Spleen (tissue), 11 donors: ENCODE measurements at regions not wholly inside any gene's neighbourhood (a gene's known extent, or its start where the extent isn't known, plus 50 kb on each side); places are given as distances from the start of the nearest gene placed in this dataset.

ENCODE experiments used
- DNase-seq: peaks from one replicate; pipeline ENCODE4 v3.0.0-alpha.2; 2020
- H3K27ac ChIP-seq, 8 donors: fragments of 200-600 bp; sonication (generic) in 7 of 8; 1 replicate in 4 of 8; 2 replicates in 4 of 8; pipeline versions ENCODE4 v1.5.0 to v1.8.0; 2016 to 2021; ENCODE audit warnings: inconsistent platforms in 4 of 8, mild to moderate bottlenecking in 4 of 8, moderate library complexity in 1 of 8
- H3K27me3 ChIP-seq, 7 donors: fragments of 200-600 bp; sonication (generic) in 6 of 7; replicated peaks in 1 of 7; 1 replicate in 4 of 7; 2 replicates in 3 of 7; pipeline versions ENCODE4 v1.5.0 to v1.8.0; 2016 to 2021; ENCODE audit warnings: inconsistent platforms in 3 of 7, mild to moderate bottlenecking in 1 of 7
- H3K36me3 ChIP-seq, 6 donors: fragments of 200-600 bp; sonication (generic) in 5 of 6; 1 replicate in 4 of 6; 2 replicates in 2 of 6; pipeline versions ENCODE4 v1.5.0 to v1.8.0; 2016 to 2021; ENCODE audit warnings: inconsistent platforms in 2 of 6
- H3K4me1 ChIP-seq, 6 donors: fragments of 200-600 bp; sonication (generic) in 5 of 6; 1 replicate in 3 of 6; 2 replicates in 3 of 6; pipeline versions ENCODE4 v1.5.0 to v1.8.0; 2016 to 2021; ENCODE audit warnings: inconsistent platforms in 3 of 6
- H3K4me3 ChIP-seq, 8 donors: fragments of 200-600 bp; sonication (generic) in 7 of 8; 1 replicate in 4 of 8; 2 replicates in 4 of 8; pipeline versions ENCODE4 v1.5.0 to v1.8.0; 2016 to 2021; ENCODE audit warnings: inconsistent platforms in 4 of 8, mild to moderate bottlenecking in 4 of 8, moderate library complexity in 2 of 8
- H3K9me3 ChIP-seq, 8 donors: fragments of 200-600 bp; sonication (generic) in 7 of 8; 1 replicate in 4 of 8; 2 replicates in 4 of 8; pipeline versions ENCODE4 v1.5.0 to v1.8.0; 2016 to 2021; ENCODE audit warnings: inconsistent platforms in 4 of 8
- CTCF ChIP-seq, 11 experiments: fragments of 200-600 bp in 7 of 11; fragments of 450-650 bp in 4 of 11; sonication (generic) in 4 of 11; IDR thresholded peaks in 8 of 11; conservative IDR thresholded peaks in 3 of 11; 1 replicate in 7 of 11; 2 replicates in 4 of 11; pipeline versions ENCODE4 v1.4.0 to v1.8.0; 2016 to 2021; ENCODE audit warnings: antibody characterized with exemption in 11 of 11, inconsistent platforms in 4 of 11, mild to moderate bottlenecking in 1 of 11
- POLR2A ChIP-seq, 3 donors: fragments of 450-650 bp; IDR thresholded peaks; one replicate each; pipeline ENCODE4 v1.5.1; 2017; ENCODE audit warnings: antibody characterized with exemption in 3 of 3, mild to moderate bottlenecking in 1 of 3
- POLR2AphosphoS5 ChIP-seq, 3 donors: sonication (generic); formaldehyde crosslinking; IDR thresholded peaks; one replicate each; pipeline ENCODE4 v1.5.1; 2017; ENCODE audit warnings: antibody characterized with exemption in 3 of 3
- WGBS, 5 donors: extraction: QIAGEN DNeasy Blood & Tissue Kit in 3 of 5; methylation state at CpG; one replicate each; pipeline versions ENCODE4 v1.1.5 to v1.1.7; 2013 to 2018; 5-methylcytosine and 5-hydroxymethylcytosine counted together
- intact Hi-C: fragments of 100-400 bp; cut with DNase I; formaldehyde crosslinking; loops from one replicate; pipeline ENCODE4 v1.15.0; 2023; ENCODE audit warnings: low total_unique reads
- donor health status: healthy with polysubstance abuse.
- donor health status: DM: no; HTN: no; CAD: no; lungs with moderate emphysema.
- donor health status: DM: no; HTN: no; CAD: no.
- donor health status: Bipolar disorder and iron deficiency.
- donor health status: healthy.
- donor health status: DM: no; HTN: no; CAD: no.
- donor health status: DM: yes; HTN: yes; CAD: no.

- Histone ChIP-seq H3K27me3 (no peaks in the 10 kb centered on the region), H3K27ac (no peak overlapping the region), H3K9me3 (no peaks in the 10 kb centered on the region), H3K36me3 (no peaks in the 10 kb centered on the region), H3K4me3 (no peak overlapping the region), H3K4me1 (no peaks in the 10 kb centered on the region)
- DNase-seq, result no peak
- intact Hi-C loops, result no loop called here
- TF ChIP-seq CTCF (IDR thresholded peaks at IDR 0.05 in 8 of 11, conservative IDR thresholded peaks at IDR 0.05 in 3 of 11) (no peak), POLR2A (IDR thresholded peaks at IDR 0.05) (no peak), POLR2AphosphoS5 (IDR thresholded peaks at IDR 0.05) (no peak)
- 65 to 82% (median 74%) methylated on average over 5 of the region's 5 CpGs for WGBS, 5 donors
Measured at GRCh38 chr2:816278-816677, 134.4 kb upstream of the SNTG2 start.

GRCh38 chr2:810397-810796 lies 133.2 kb upstream of the TMEM18 start:
- Histone ChIP-seq H3K9me3 (no peaks in the 10 kb centered on the region), H3K4me3 (no peak overlapping the region), H3K4me1 (no peaks in the 10 kb centered on the region), H3K36me3 (no peaks in the 10 kb centered on the region), H3K27ac (no peak overlapping the region), H3K27me3 (no peaks in the 10 kb centered on the region)
- no peak for DNase-seq
- TF ChIP-seq POLR2A (IDR thresholded peaks at IDR 0.05), result no peak
- no peak for TF ChIP-seq POLR2AphosphoS5 (IDR thresholded peaks at IDR 0.05)
- no peak for TF ChIP-seq CTCF (IDR thresholded peaks at IDR 0.05 in 8 of 11, conservative IDR thresholded peaks at IDR 0.05 in 3 of 11)
- WGBS, 5 donors, result 53 to 91% (median 64%) methylated on average over 1 of the region's 1 CpG
- intact Hi-C loops, result no loop called here

- intact Hi-C loops, result no loop called here
- Histone ChIP-seq H3K4me3 (no peak overlapping the region), H3K27me3 (no peaks in the 10 kb centered on the region), H3K27ac (no peak overlapping the region), H3K36me3 (no peaks in the 10 kb centered on the region), H3K9me3 (no peaks in the 10 kb centered on the region), H3K4me1 (no peaks in the 10 kb centered on the region)
- TF ChIP-seq POLR2AphosphoS5 (IDR thresholded peaks at IDR 0.05) (no peak), CTCF (IDR thresholded peaks at IDR 0.05 in 8 of 11, conservative IDR thresholded peaks at IDR 0.05 in 3 of 11) (no peak), POLR2A (IDR thresholded peaks at IDR 0.05) (no peak)
- no peak for DNase-seq
- 78 to 87% (median 84%) methylated on average over 6 of the region's 6 CpGs for WGBS, 5 donors
Measured at GRCh38 chr2:807300-807699, 130.1 kb upstream of the TMEM18 start.

GRCh38 chr2:805664-806063 lies 128.5 kb upstream of the TMEM18 start:
- Histone ChIP-seq H3K4me1 (no peaks in the 10 kb centered on the region), H3K27me3 (no peaks in the 10 kb centered on the region), H3K27ac (no peak overlapping the region), H3K9me3 (no peaks in the 10 kb centered on the region), H3K4me3 (no peak overlapping the region), H3K36me3 (no peaks in the 10 kb centered on the region)
- TF ChIP-seq POLR2AphosphoS5 (IDR thresholded peaks at IDR 0.05), result no peak
- no peak for TF ChIP-seq CTCF (IDR thresholded peaks at IDR 0.05 in 8 of 11, conservative IDR thresholded peaks at IDR 0.05 in 3 of 11)
- no peak for TF ChIP-seq POLR2A (IDR thresholded peaks at IDR 0.05)
- intact Hi-C loops, result no loop called here
- no peak for DNase-seq
- 67 to 75% (median 68%) methylated on average over 5 of the region's 5 CpGs for WGBS, 5 donors
